ENCODE measurements at regions not wholly inside any gene's neighbourhood (a gene's known extent, or its start where the extent isn't known, plus 50 kb on each side); places are given as distances from the start of the nearest gene placed in this dataset.

- no peak for DNase-seq
These were observed 161.9 kb upstream of the XYLT1 start for GRCh38 chr16:17632667-17633066.

DNA sequence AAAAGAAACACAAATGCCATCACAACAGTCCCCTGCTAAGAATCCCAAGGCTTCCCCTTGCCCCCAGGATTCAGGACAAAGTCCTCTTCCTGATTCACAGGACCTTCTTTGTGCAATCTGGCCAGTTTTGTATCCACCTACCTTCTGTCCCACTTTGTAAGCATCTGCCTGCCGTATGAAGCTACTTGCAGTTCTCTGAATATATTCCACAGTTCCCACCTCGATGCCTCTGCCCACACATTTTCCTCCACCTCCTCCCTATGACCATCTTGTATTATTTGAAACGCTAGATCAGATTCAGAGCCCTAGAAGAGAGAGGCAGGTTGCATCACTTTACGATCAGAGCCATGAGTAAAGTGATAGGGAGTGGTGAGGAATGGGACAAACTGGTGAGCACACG is 159.2 kb upstream of the XYLT1 start:
- DNase-seq: no peak

GRCh38 chr16:17628983-17629382 is 158.2 kb upstream of the XYLT1 start:
- no peak for DNase-seq

DNA sequence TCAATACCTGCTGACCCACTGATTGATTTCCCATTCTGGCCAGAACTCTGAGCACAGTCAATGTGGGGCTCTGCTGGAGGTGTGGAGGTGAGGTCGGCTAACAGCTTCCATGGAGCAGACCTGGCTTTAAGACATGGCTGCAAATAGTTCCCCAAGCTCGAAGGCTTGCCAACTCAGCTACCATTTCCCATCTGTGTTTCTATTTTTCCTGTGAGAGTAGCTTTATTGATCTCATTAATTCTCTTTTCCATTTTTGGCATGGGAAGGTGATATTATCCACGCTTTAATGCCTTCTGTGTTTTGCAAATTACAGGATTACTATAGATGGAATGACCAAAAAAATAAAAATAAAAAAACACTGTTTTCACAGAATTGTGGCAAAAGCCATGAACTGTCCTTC is 151.6 kb upstream of the XYLT1 start:
- no peak for DNase-seq

DNA sequence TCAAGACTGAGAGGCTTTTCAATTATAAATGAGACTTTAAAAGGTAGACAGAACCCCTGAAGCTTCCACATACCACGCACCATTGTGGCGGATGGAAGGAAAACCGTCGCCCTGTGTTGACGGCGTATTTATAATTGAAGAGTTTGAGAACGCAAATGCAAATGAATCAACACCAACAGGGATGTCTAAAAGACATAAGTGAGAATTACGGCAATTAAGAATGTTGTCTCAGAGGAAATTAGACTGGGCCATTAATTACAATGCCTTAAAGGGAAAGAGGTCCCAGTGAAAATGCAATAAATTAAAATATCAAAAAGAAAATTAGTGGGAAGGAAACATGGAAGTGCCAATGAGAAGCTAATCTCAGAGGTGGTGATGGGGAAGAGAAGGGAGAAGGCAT is 148.5 kb upstream of the XYLT1 start:
- DNase-seq: no peak

- no peak for DNase-seq
These were observed 146.3 kb upstream of the XYLT1 start for GRCh38 chr16:17617021-17617552.

DNA sequence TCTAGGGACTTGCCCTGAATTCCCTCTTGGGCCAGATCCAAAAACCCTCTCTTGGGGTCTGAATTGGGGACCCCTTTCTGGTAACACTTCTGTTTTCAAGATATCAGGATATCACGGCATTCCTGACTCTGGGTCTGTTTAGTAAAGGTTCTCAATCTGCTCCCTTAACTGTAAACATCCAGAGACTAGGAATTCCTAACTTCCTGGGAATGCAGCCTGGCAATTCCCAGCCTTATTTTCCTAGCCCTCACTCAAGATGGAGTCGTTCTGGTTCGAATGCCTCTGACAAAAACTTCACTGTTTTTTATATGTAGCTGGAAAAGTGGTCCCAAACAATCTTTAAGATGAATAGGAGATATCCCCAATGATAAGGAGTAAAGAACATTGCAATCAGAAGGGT is 141.6 kb upstream of the XYLT1 start:
- no peak for DNase-seq

DNA sequence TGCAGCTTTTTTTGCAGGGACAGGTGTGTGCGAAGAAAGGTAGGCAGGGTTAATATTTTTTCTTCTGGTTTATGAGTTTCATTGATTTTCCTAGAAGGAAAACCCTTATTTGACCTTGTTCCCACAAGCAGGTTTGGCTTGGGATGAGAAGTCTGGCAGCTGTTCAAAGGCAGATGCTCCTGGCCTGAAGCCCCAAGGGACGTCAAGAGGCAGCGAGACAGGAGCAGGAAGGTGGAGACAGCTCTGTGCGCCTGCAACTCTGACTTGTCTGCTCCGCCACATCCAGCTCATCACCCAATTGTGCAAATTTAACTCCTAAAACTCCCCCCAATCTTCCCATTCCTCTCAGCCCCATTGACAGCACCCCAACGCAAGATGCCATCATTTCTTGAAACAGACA is 136.8 kb upstream of the XYLT1 start:
- no peak for DNase-seq

- DNase-seq: no peak
These were observed 136.3 kb upstream of the XYLT1 start for GRCh38 chr16:17607075-17607509.

DNA sequence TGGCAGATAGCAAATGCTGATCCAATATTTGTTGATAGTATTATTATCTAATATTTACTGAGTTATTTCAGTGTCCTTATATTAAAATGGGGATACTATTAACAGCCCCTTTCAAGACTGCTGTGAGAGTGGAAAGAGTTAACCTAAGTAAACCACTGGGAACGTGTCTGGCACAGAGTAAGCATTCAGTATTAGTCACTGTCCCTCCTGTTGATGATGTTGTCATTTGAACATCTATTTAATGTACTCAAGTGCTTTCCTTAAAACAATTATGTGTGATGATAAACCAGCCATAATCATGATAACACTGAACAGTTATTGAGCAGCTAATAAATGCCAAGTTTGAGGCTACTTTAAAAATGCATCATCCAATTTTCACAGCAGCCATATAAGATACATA is 135.7 kb upstream of the XYLT1 start:
- no peak for DNase-seq

DNA sequence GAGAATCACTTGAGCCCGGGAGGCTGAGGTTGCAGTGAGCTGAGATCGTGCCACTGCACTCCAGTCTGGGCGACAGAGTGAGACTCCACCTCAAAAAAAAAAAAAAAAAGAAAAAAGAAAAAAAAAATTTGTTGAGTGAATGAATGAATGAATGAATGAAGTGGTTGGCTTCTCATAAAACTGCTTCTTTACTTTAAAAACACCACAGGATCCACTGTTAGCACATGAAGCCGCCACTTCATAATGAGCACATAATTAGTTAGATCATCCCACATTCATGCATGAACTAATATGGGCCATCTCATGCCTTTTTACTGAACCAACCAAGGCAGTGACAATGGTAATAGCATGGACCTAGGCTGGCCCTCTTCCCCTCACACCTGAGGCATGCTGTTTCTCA is 135.0 kb upstream of the XYLT1 start:
- DNase-seq: no peak

- no peak for DNase-seq
These were observed 132.9 kb upstream of the XYLT1 start for GRCh38 chr16:17603626-17604025.

- DNase-seq: no peak
These were observed 131.9 kb upstream of the XYLT1 start for GRCh38 chr16:17602678-17603077.

DNA sequence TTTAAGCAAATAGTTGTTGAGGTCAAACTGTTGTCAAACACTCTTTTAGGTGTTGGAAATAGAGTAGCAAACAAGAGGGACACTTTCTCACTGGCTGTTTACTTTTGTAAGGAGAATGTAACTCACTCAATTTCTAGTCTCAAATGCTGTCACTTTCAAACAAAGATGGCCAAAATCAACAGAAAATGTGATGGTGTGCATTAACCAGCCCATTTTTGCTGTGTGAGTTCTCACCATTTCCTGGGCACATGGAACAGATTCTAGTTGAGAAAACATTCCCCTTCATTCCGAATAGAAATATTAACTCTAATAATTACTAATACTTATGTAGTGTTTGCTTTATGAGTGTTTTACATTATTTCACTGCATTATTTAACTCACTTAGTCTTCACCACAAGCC is 128.2 kb upstream of the XYLT1 start:
- DNase-seq: no peak

DNA sequence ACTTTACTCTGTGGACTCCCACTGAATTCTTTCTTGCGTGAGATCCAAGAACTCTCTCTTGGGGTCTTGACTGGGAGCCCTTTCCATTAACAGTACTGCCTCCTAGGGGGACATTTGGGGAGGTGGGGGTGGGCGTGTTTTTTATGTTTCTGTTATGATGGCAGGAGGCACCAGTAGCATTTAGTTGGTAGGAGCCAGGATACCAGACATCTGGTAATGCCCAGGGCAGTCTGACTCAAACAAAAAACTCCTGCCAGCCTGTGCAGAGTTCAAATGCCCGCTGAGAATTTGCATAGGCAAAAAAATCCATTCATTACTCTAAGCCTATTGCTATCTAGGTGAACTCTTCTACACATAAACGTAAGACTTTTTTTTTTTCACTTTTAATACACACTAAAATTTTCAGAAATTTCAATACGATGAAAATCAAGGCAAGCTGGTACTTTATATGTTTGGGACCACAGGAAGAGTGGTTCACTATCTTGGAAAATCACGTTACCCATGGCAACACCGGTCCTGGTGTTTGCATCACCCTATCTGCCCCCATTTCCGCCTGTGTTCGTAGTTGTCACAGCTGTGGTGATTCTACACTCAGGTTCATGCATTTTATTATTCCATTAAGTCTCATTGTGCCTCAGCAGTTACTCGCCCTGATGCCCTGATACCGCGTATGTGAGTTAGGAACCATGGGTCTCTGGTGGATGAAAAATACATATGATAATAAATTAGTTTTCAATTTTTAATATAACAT is 121.1 kb upstream of the XYLT1 start:
- no peak for DNase-seq

GRCh38 chr16:17590711-17591654 is 120.2 kb upstream of the XYLT1 start:
- peak; percentile 76 for DNase-seq

- DNase-seq: no peak
These were observed 119.1 kb upstream of the XYLT1 start for GRCh38 chr16:17589898-17590297.

- no peak for DNase-seq
These were observed 114.8 kb upstream of the XYLT1 start for GRCh38 chr16:17585449-17586074.

GRCh38 chr16:17578981-17579874 is 108.5 kb upstream of the XYLT1 start:
- peak; percentile 75 for DNase-seq

GRCh38 chr16:17574256-17574655 is 103.5 kb upstream of the XYLT1 start:
- DNase-seq: no peak

DNA sequence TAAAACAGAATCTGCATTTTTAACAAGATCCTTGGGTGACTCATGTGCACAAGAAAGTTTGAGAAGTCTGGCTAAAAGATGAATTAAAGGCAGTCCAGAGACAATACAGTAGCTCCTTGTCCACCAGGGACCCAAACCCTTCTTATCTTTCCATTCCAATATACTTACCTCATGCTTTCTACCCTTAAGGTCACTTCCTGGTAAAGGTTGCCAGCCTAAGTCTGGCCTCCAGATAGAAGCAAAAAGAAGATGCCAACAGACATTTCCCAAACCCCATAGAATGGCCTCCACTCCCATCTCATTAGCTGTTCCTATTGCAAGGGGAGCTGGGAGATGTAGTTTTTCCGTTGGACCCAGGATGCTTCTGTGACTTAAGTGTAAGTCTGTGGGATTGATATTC is 101.4 kb upstream of the XYLT1 start:
- no peak for DNase-seq

- DNase-seq: no peak
These were observed 100.8 kb upstream of the XYLT1 start for GRCh38 chr16:17571499-17572093.
